Left ventricle myocardium inferior (tissue), 1 donor: ENCODE measurements at regions not wholly inside any gene's neighbourhood (a gene's known extent, or its start where the extent isn't known, plus 50 kb on each side); places are given as distances from the start of the nearest gene placed in this dataset.

ENCODE experiments used
- DNase-seq: peaks from one replicate; pipeline ENCODE4 v3.0.0-alpha.2; 2020
- H3K27ac ChIP-seq: fragments of 200-600 bp; replicated peaks from 2 replicates; pipeline ENCODE4 v1.8.0; 2021
- H3K27me3 ChIP-seq: fragments of 200-600 bp; 2 replicates; pipeline ENCODE4 v1.8.0; 2021; ENCODE audit warnings: low read depth
- H3K36me3 ChIP-seq: fragments of 200-600 bp; 2 replicates; pipeline ENCODE4 v1.8.0; 2021
- H3K4me1 ChIP-seq: fragments of 200-600 bp; 2 replicates; pipeline ENCODE4 v1.8.0; 2021
- H3K4me3 ChIP-seq: fragments of 200-600 bp; 2 replicates; pipeline ENCODE4 v1.8.0; 2021; ENCODE audit warnings: mild to moderate bottlenecking, moderate library complexity
- H3K9me3 ChIP-seq: fragments of 200-600 bp; replicated peaks from 2 replicates; pipeline ENCODE4 v1.8.0; 2021
- CTCF ChIP-seq: fragments of 200-600 bp; IDR thresholded peaks from 2 replicates; pipeline ENCODE4 v1.8.0; 2021; ENCODE audit warnings: antibody characterized with exemption, mild to moderate bottlenecking, borderline replicate concordance
- intact Hi-C: fragments of 100-400 bp; cut with micrococcal nuclease; formaldehyde crosslinking; loops from one replicate; pipeline ENCODE4 v1.11.0; 2022
- donor health status: DM: no; HTN: yes; CAD: no; lungs with severe emphysema.

- no peak for DNase-seq
- no peaks in the 10 kb centered on the region for H3K9me3 ChIP-seq
- H3K27ac ChIP-seq: no peak overlapping the region
These were observed 83.9 kb upstream of the OSBPL8 start for GRCh38 chr12:76643438-76643837.

GRCh38 chr12:76644950-76645349 is 85.4 kb upstream of the OSBPL8 start:
- Histone ChIP-seq H3K4me3 (no peak overlapping the region), H3K9me3 (no peaks in the 10 kb centered on the region), H3K27me3 (no peaks in the 10 kb centered on the region), H3K4me1 (no peaks in the 10 kb centered on the region), H3K27ac (no peak overlapping the region), H3K36me3 (no peaks in the 10 kb centered on the region)
- DNase-seq: no peak
- no peak for TF ChIP-seq CTCF
- intact Hi-C loops: no loop called here

More at GRCh38 chr12:76643438-76643837, 83.9 kb upstream of the OSBPL8 start:
- Histone ChIP-seq H3K4me3 (no peak overlapping the region), H3K27me3 (no peaks in the 10 kb centered on the region), H3K36me3 (no peaks in the 10 kb centered on the region), H3K4me1 (no peaks in the 10 kb centered on the region)
- TF ChIP-seq CTCF: no peak
- intact Hi-C loops: no loop called here

GRCh38 chr12:76645934-76646333 is 86.4 kb upstream of the OSBPL8 start:
- no peak for TF ChIP-seq CTCF
- intact Hi-C loops: no loop called here
- DNase-seq: no peak
- Histone ChIP-seq H3K4me1 (no peaks in the 10 kb centered on the region), H3K27me3 (no peaks in the 10 kb centered on the region), H3K4me3 (no peak overlapping the region), H3K36me3 (no peaks in the 10 kb centered on the region), H3K9me3 (no peaks in the 10 kb centered on the region), H3K27ac (no peak overlapping the region)

GRCh38 chr12:76646366-76646765 is 86.8 kb upstream of the OSBPL8 start:
- no peak for DNase-seq
- H3K27ac ChIP-seq: no peak overlapping the region
- no peaks in the 10 kb centered on the region for H3K9me3 ChIP-seq
- H3K36me3 ChIP-seq: no peaks in the 10 kb centered on the region
- H3K4me1 ChIP-seq: no peaks in the 10 kb centered on the region
- intact Hi-C loops: no loop called here
- TF ChIP-seq CTCF: no peak
- H3K4me3 ChIP-seq: no peak overlapping the region
- no peaks in the 10 kb centered on the region for H3K27me3 ChIP-seq

- Histone ChIP-seq H3K27me3 (no peaks in the 10 kb centered on the region), H3K9me3 (no peaks in the 10 kb centered on the region), H3K27ac (no peak overlapping the region), H3K4me1 (no peaks in the 10 kb centered on the region), H3K36me3 (no peaks in the 10 kb centered on the region), H3K4me3 (no peak overlapping the region)
- TF ChIP-seq CTCF: no peak
- no peak for DNase-seq
- intact Hi-C loops: no loop called here
These were observed 89.5 kb upstream of the OSBPL8 start for GRCh38 chr12:76649099-76649498.

- H3K4me1 ChIP-seq: no peaks in the 10 kb centered on the region
- no peak overlapping the region for H3K4me3 ChIP-seq
- no peaks in the 10 kb centered on the region for H3K27me3 ChIP-seq
- no peak for DNase-seq
- TF ChIP-seq CTCF: no peak
- intact Hi-C loops: no loop called here
- H3K27ac ChIP-seq: no peak overlapping the region
- H3K9me3 ChIP-seq: peaks cover 2% of the 10 kb centered on the region
- H3K36me3 ChIP-seq: no peaks in the 10 kb centered on the region
These were observed 92.8 kb upstream of the OSBPL8 start for GRCh38 chr12:76652402-76652801.
